MM.1S (cell line): ENCODE measurements at regions not wholly inside any gene's neighbourhood (a gene's known extent, or its start where the extent isn't known, plus 50 kb on each side); places are given as distances from the start of the nearest gene placed in this dataset.

ENCODE experiments used
- DNase-seq: peaks from one replicate; pipeline ENCODE4 v3.0.0-alpha.2; 2015
- H2AFZ ChIP-seq: fragments of 300-600 bp; sonication (generic); 2 replicates; pipeline ENCODE4 v1.6.0; 2016; ENCODE audit warnings: antibody characterized with exemption, low read length
- H3F3A ChIP-seq: fragments of 300-600 bp; sonication (generic); 2 replicates; pipeline ENCODE4 v1.6.1; 2016; ENCODE audit warnings: mild to moderate bottlenecking, antibody characterized with exemption, low read length, moderate library complexity, mixed read lengths; ENCODE audit not compliant: insufficient read depth
- H3K27ac ChIP-seq: fragments of 300-600 bp; sonication (generic); 2 replicates; pipeline ENCODE4 v1.5.1; 2016; ENCODE audit warnings: mild to moderate bottlenecking, low read length
- H3K27me3 ChIP-seq: fragments of 300-600 bp; sonication (generic); replicated peaks from 2 replicates; pipeline ENCODE4 v1.6.0; 2016; ENCODE audit warnings: low read length; ENCODE audit not compliant: insufficient read depth
- H3K36me3 ChIP-seq: fragments of 300-600 bp; sonication (generic); replicated peaks from 2 replicates; pipeline ENCODE4 v1.6.1; 2016; ENCODE audit warnings: mild to moderate bottlenecking, low read length, mixed read lengths; ENCODE audit not compliant: insufficient read depth
- H3K4me1 ChIP-seq: fragments of 300-600 bp; sonication (generic); 2 replicates; pipeline ENCODE4 v1.6.1; 2016; ENCODE audit warnings: low read length, mixed read lengths
- H3K4me2 ChIP-seq: fragments of 300-600 bp; sonication (generic); 2 replicates; pipeline ENCODE4 v1.6.0; 2016; ENCODE audit warnings: low read depth, low read length
- H3K4me3 ChIP-seq: fragments of 300-600 bp; sonication (generic); 2 replicates; pipeline ENCODE4 v1.5.1; 2016; ENCODE audit warnings: low read length, mixed read lengths
- H3K79me2 ChIP-seq: fragments of 300-600 bp; sonication (generic); 2 replicates; pipeline ENCODE4 v1.6.1; 2016; ENCODE audit warnings: mixed run types, low read length, mixed read lengths
- H3K9ac ChIP-seq: fragments of 300-600 bp; sonication (generic); 2 replicates; pipeline ENCODE4 v1.6.1; 2016; ENCODE audit warnings: low read length, mixed read lengths
- H3K9me2 ChIP-seq: fragments of 300-600 bp; sonication (generic); replicated peaks from 2 replicates; pipeline ENCODE4 v1.6.1; 2016; ENCODE audit warnings: mild to moderate bottlenecking, low read length, mixed read lengths; ENCODE audit not compliant: insufficient read depth
- H3K9me3 ChIP-seq: fragments of 300-600 bp; sonication (generic); replicated peaks from 2 replicates; pipeline ENCODE4 v1.6.1; 2016; ENCODE audit warnings: mild to moderate bottlenecking, low read length, mixed read lengths; ENCODE audit not compliant: insufficient read depth
- H4K20me1 ChIP-seq: fragments of 300-600 bp; sonication (generic); 2 replicates; pipeline ENCODE4 v1.6.1; 2016; ENCODE audit warnings: mild to moderate bottlenecking, low read length, moderate library complexity, mixed read lengths; ENCODE audit not compliant: insufficient read depth
- CTCF ChIP-seq: fragments of 300-600 bp; sonication (generic); IDR thresholded peaks from 2 replicates; pipeline ENCODE4 v1.5.1; 2016; ENCODE audit warnings: antibody characterized with exemption, low read length, mixed read lengths
- EZH2 ChIP-seq: fragments of 300-600 bp; sonication (generic); optimal IDR thresholded peaks from 2 replicates; pipeline ENCODE3; 2017; ENCODE audit warnings: low read depth, mild to moderate bottlenecking, antibody characterized with exemption, low read length, mixed read lengths
- EZH2phosphoT487 ChIP-seq: fragments of 300-600 bp; sonication (generic); IDR thresholded peaks from 2 replicates; pipeline ENCODE4 v1.6.1; 2018; ENCODE audit warnings: antibody characterized with exemption, low read length

GRCh38 chr4:27638163-27638915 lies 777.7 kb downstream of the STIM2 start:
- peaks cover 20% of the 10 kb centered on the region for H3K27me3 ChIP-seq
- no peaks in the 10 kb centered on the region for H4K20me1 ChIP-seq
- no peaks in the 10 kb centered on the region for H3F3A ChIP-seq
- H3K36me3 ChIP-seq, result no peaks in the 10 kb centered on the region
- no peak overlapping the region for H3K9ac ChIP-seq
- H3K79me2 ChIP-seq, result no peaks in the 10 kb centered on the region
- H3K4me1 ChIP-seq, result peaks cover 4% of the 10 kb centered on the region
- no peak overlapping the region for H3K27ac ChIP-seq
- no peak overlapping the region for H3K4me2 ChIP-seq
- TF ChIP-seq EZH2phosphoT487 (no peak), EZH2 (no peak), CTCF (no peak)
- no peak for DNase-seq
- H3K4me3 ChIP-seq, result no peak overlapping the region
- H2AFZ ChIP-seq, result no peak overlapping the region
- no peaks in the 10 kb centered on the region for H3K9me3 ChIP-seq
- H3K9me2 ChIP-seq, result no peaks in the 10 kb centered on the region

- Histone ChIP-seq H3K4me3 (no peak overlapping the region), H3K4me2 (no peak overlapping the region), H3K9me2 (no peaks in the 10 kb centered on the region), H2AFZ (no peak overlapping the region), H3K79me2 (no peaks in the 10 kb centered on the region), H3K4me1 (no peaks in the 10 kb centered on the region), H3K36me3 (no peaks in the 10 kb centered on the region), H3K9ac (no peak overlapping the region), H3F3A (no peaks in the 10 kb centered on the region), H4K20me1 (no peaks in the 10 kb centered on the region), H3K27me3 (peaks cover 2% of the 10 kb centered on the region; the same call in 1 of the 2 replicates), H3K9me3 (no peaks in the 10 kb centered on the region), H3K27ac (no peak overlapping the region)
- TF ChIP-seq EZH2phosphoT487, result no peak
- no peak for TF ChIP-seq EZH2
- no peak for TF ChIP-seq CTCF
- DNase-seq, result no peak
These were observed 782.5 kb downstream of the STIM2 start for GRCh38 chr4:27643101-27643500.

- no peaks in the 10 kb centered on the region for H3K9me3 ChIP-seq
- TF ChIP-seq EZH2phosphoT487 (no peak), EZH2 (no peak), CTCF (no peak)
- no peaks in the 10 kb centered on the region for H3K9me2 ChIP-seq
- no peaks in the 10 kb centered on the region for H3K27me3 ChIP-seq
- H3K79me2 ChIP-seq, result no peaks in the 10 kb centered on the region
- H4K20me1 ChIP-seq, result no peaks in the 10 kb centered on the region
- DNase-seq, result no peak
- no peak overlapping the region for H3K9ac ChIP-seq
- no peak overlapping the region for H3K27ac ChIP-seq
- no peak overlapping the region for H3K4me3 ChIP-seq
- no peaks in the 10 kb centered on the region for H3K36me3 ChIP-seq
- H3K4me1 ChIP-seq, result no peaks in the 10 kb centered on the region
- no peak overlapping the region for H3K4me2 ChIP-seq
- no peaks in the 10 kb centered on the region for H3F3A ChIP-seq
- H2AFZ ChIP-seq, result no peak overlapping the region
These were observed 787.8 kb downstream of the STIM2 start for GRCh38 chr4:27648416-27648815.
